Loucy (cell line): ENCODE measurements at regions not wholly inside any gene's neighbourhood (a gene's known extent, or its start where the extent isn't known, plus 50 kb on each side); places are given as distances from the start of the nearest gene placed in this dataset.

ENCODE experiments used
- H2AFZ ChIP-seq: fragments of 200-600 bp; sonication (generic); 2 replicates; pipeline ENCODE4 v1.6.0; 2016; ENCODE audit warnings: antibody characterized with exemption, mild to moderate bottlenecking, low read length, moderate library complexity
- H3F3A ChIP-seq: fragments of 200-600 bp; 2 replicates; pipeline ENCODE4 v1.6.0; 2016; ENCODE audit warnings: antibody characterized with exemption, low read depth, mild to moderate bottlenecking
- H3K27me3 ChIP-seq: fragments of 200-600 bp; sonication (generic); 2 replicates; pipeline ENCODE4 v1.6.1; 2014; ENCODE audit warnings: low read length, mild to moderate bottlenecking; ENCODE audit not compliant: insufficient read depth, poor library complexity, severe bottlenecking
- H3K36me3 ChIP-seq: fragments of 200-600 bp; sonication (generic); 2 replicates; pipeline ENCODE4 v1.6.1; 2016; ENCODE audit warnings: low read length; ENCODE audit not compliant: insufficient read depth
- H3K4me1 ChIP-seq: fragments of 200-600 bp; sonication (generic); 2 replicates; pipeline ENCODE4 v1.5.1; 2014; ENCODE audit warnings: low read length, mild to moderate bottlenecking; ENCODE audit not compliant: insufficient read depth, poor library complexity, severe bottlenecking
- H3K4me2 ChIP-seq: fragments of 200-600 bp; sonication (generic); 2 replicates; pipeline ENCODE4 v1.6.0; 2014; ENCODE audit warnings: antibody characterized with exemption, low read length, low read depth, mild to moderate bottlenecking; ENCODE audit not compliant: poor library complexity, severe bottlenecking
- H3K4me3 ChIP-seq: fragments of 200-600 bp; sonication (generic); 2 replicates; pipeline ENCODE4 v1.5.1; 2014; ENCODE audit warnings: low read length, mild to moderate bottlenecking, mixed read lengths; ENCODE audit not compliant: poor library complexity, severe bottlenecking
- H3K79me2 ChIP-seq: fragments of 200-600 bp; sonication (generic); 2 replicates; pipeline ENCODE4 v1.6.1; 2014; ENCODE audit warnings: low read length; ENCODE audit not compliant: insufficient read depth
- H3K9ac ChIP-seq: fragments of 200-600 bp; sonication (generic); 2 replicates; pipeline ENCODE4 v1.6.0; 2014; ENCODE audit warnings: mild to moderate bottlenecking, low read depth, low read length, moderate library complexity; ENCODE audit not compliant: poor library complexity, severe bottlenecking
- H3K9me2 ChIP-seq: fragments of 200-600 bp; sonication (generic); replicated peaks from 2 replicates; pipeline ENCODE4 v1.6.1; 2016; ENCODE audit warnings: low read depth, low read length, mixed read lengths
- H3K9me3 ChIP-seq: fragments of 200-600 bp; sonication (generic); 2 replicates; pipeline ENCODE4 v1.6.1; 2014; ENCODE audit warnings: mild to moderate bottlenecking, antibody characterized with exemption, low read length, low read depth; ENCODE audit not compliant: insufficient read depth
- H4K20me1 ChIP-seq: fragments of 200-600 bp; sonication (generic); 2 replicates; pipeline ENCODE4 v1.6.0; 2014; ENCODE audit warnings: antibody characterized with exemption, low read length, mild to moderate bottlenecking; ENCODE audit not compliant: insufficient read depth, poor library complexity, severe bottlenecking
- CTCF ChIP-seq: fragments of 200-600 bp; sonication (generic); conservative IDR thresholded peaks from 2 replicates; pipeline ENCODE4 v1.5.1; 2014; ENCODE audit warnings: mild to moderate bottlenecking, antibody characterized with exemption, low read length
- EZH2phosphoT487 ChIP-seq: fragments of 200-600 bp; IDR thresholded peaks from 2 replicates; pipeline ENCODE4 v1.6.1; 2018; ENCODE audit warnings: antibody characterized with exemption, mild to moderate bottlenecking, moderate library complexity, borderline replicate concordance

- Histone ChIP-seq H3F3A (no peaks in the 10 kb centered on the region), H3K9me3 (no peaks in the 10 kb centered on the region), H3K36me3 (no peaks in the 10 kb centered on the region), H3K4me2 (no peak overlapping the region), H3K79me2 (no peaks in the 10 kb centered on the region), H3K9ac (no peak overlapping the region), H3K4me1 (no peaks in the 10 kb centered on the region), H3K4me3 (no peak overlapping the region), H4K20me1 (no peaks in the 10 kb centered on the region), H2AFZ (no peak overlapping the region), H3K27me3 (no peaks in the 10 kb centered on the region), H3K9me2 (no peaks in the 10 kb centered on the region)
- TF ChIP-seq CTCF (no peak), EZH2phosphoT487 (no peak)
Observed at GRCh38 chr14:94974893-94975292, 182.4 kb downstream of the DICER1 start.

DNA sequence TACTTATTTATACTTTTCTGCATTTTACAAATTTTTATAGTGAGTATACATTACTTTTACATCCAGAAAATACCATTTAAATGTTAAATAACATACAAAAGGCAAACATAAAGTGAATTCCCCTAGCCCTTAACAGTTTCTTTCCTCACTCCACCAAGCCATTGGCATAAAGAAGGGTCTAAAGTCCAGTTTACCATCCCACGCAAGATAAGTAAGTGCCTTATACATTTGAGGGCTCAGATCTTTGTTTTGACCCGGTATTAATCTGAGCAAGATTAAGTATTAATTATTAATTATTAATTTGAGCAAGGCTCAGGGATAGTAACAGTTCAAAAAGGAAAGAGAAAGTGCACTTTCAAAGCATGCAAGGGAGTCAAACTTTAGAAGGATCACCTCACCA lies 182.9 kb downstream of the DICER1 start:
- Histone ChIP-seq H3K27me3 (no peaks in the 10 kb centered on the region), H3K36me3 (no peaks in the 10 kb centered on the region), H3K79me2 (no peaks in the 10 kb centered on the region), H3K9me3 (no peaks in the 10 kb centered on the region), H3K4me3 (no peak overlapping the region), H3K9me2 (no peaks in the 10 kb centered on the region), H2AFZ (no peak overlapping the region), H3F3A (no peaks in the 10 kb centered on the region), H3K4me2 (no peak overlapping the region), H4K20me1 (no peaks in the 10 kb centered on the region), H3K9ac (no peak overlapping the region), H3K4me1 (no peaks in the 10 kb centered on the region)
- TF ChIP-seq EZH2phosphoT487 (no peak), CTCF (no peak)

DNA sequence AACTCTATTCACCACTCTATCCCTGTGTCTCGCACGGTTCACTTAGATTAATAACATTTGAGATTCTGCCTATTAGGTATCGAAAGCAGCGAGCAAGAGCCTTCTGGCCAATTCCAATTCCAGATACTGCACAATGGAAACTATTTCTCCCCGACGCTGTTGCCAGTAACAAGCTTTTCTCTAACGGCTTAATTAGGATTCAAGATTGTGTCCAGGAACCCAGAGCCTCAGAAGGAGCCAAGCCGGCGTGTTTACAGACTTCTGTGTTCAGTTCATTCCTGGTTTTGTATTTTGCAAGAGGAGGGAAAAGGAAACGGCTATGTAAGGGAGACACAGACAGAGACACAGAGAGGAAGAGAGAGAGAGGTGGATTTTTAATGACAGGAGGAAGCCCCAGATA lies 185.6 kb downstream of the DICER1 start:
- Histone ChIP-seq H3K9ac (no peak overlapping the region), H3F3A (no peaks in the 10 kb centered on the region), H3K9me3 (no peaks in the 10 kb centered on the region; the same call in 1 of the 2 replicates), H2AFZ (no peak overlapping the region), H3K27me3 (no peaks in the 10 kb centered on the region), H4K20me1 (no peaks in the 10 kb centered on the region), H3K4me3 (no peak overlapping the region), H3K36me3 (no peaks in the 10 kb centered on the region), H3K79me2 (no peaks in the 10 kb centered on the region), H3K4me1 (no peaks in the 10 kb centered on the region), H3K9me2 (no peaks in the 10 kb centered on the region), H3K4me2 (no peak overlapping the region)
- TF ChIP-seq CTCF (no peak), EZH2phosphoT487 (no peak)
